AG08395 (cell line): ENCODE measurements at regions not wholly inside any gene's neighbourhood (a gene's known extent, or its start where the extent isn't known, plus 50 kb on each side); places are given as distances from the start of the nearest gene placed in this dataset.
A peak's percentile ranks its signal among the peaks of the same experiment; 100 is the strongest.

Experiments
- DNase-seq: peaks from one replicate; pipeline ENCODE4 v3.0.0; 2012; ENCODE audit warnings: mixed read lengths, low spot score

- DNase-seq = no peak
Measured at GRCh38 chr12:66066137-66066928, 64.2 kb downstream of the LLPH start.

GRCh38 chr12:66065641-66066136, 64.9 kb downstream of the LLPH start:
- DNase-seq = no peak

- peak; percentile 30 for DNase-seq
Measured at GRCh38 chr12:66065150-66065549, 65.4 kb downstream of the LLPH start.

- DNase-seq = no peak
Measured at GRCh38 chr12:66063916-66064315, 66.6 kb downstream of the LLPH start.

GRCh38 chr12:66062290-66062625, 68.3 kb downstream of the LLPH start:
- no peak for DNase-seq

GRCh38 chr12:66061557-66062289, 68.8 kb downstream of the LLPH start:
- DNase-seq = no peak

GRCh38 chr12:66061076-66061475, 69.5 kb downstream of the LLPH start:
- no peak for DNase-seq

- DNase-seq = no peak
Measured at GRCh38 chr12:66060163-66060907, 70.2 kb downstream of the LLPH start.

GRCh38 chr12:66059666-66060065, 70.9 kb downstream of the LLPH start:
- DNase-seq = no peak

- no peak for DNase-seq
Measured at GRCh38 chr12:66058554-66058953, 72.0 kb downstream of the LLPH start.

- DNase-seq = no peak
Measured at GRCh38 chr12:66055837-66056319, 74.7 kb downstream of the LLPH start.

GRCh38 chr12:66052988-66053615, 77.4 kb downstream of the LLPH start:
- DNase-seq = no peak

- DNase-seq = no peak
Measured at GRCh38 chr12:66051361-66051760, 79.2 kb downstream of the LLPH start.

GRCh38 chr12:66050610-66051009, 79.9 kb downstream of the LLPH start:
- no peak for DNase-seq

- DNase-seq = no peak
Measured at GRCh38 chr12:66050283-66050576, 80.3 kb downstream of the LLPH start.

- DNase-seq = no peak
Measured at GRCh38 chr12:66049538-66050282, 80.8 kb downstream of the LLPH start.

GRCh38 chr12:66048835-66049537, 81.6 kb downstream of the LLPH start:
- DNase-seq = no peak

GRCh38 chr12:66048218-66048834, 82.2 kb downstream of the LLPH start:
- no peak for DNase-seq

- peak; percentile 21 for DNase-seq
Measured at GRCh38 chr12:66047411-66048021, 83.0 kb downstream of the LLPH start.

GRCh38 chr12:66045506-66045905, 85.0 kb downstream of the LLPH start:
- DNase-seq = no peak
